ENCODE measurements at regions not wholly inside any gene's neighbourhood (a gene's known extent, or its start where the extent isn't known, plus 50 kb on each side); places are given as distances from the start of the nearest gene placed in this dataset.

GRCh38 chr6:119716668-119717270 lies 367.2 kb upstream of the MAN1A1 start (continued):
- TF ChIP-seq ZNF462 (CRISPR knock-in tag; IDR thresholded peaks at IDR 0.05), result no peak
- TF ChIP-seq POLR2AphosphoS5 (IDR thresholded peaks at IDR 0.05; ENCODE audit: low read depth), result no peak

DNA sequence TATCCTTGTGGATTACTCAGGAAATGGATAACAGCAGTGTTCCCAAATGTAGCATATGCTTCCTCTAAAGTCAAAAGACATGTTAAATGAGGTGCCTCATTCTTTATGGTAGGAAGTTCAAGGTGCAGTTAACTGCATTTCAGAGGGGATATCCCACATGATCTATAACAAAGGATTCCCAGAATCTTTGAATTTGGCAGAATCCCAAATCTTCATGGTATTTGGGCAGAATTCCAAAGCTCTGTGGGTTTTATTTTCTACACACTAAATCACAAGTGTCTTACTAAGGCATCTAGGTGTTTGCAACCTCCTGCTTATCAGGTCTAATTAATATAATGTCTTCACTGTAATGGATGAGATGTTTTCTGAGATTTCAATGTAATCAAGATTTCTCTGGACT lies 364.3 kb upstream of the MAN1A1 start:
- H3K4me1 Mint-ChIP-seq, result peaks cover 16% of the 10 kb centered on the region
- H3K36me3 Mint-ChIP-seq (ENCODE audit: low read depth), result no peaks in the 10 kb centered on the region
- Histone ChIP-seq H2AFZ (no peak overlapping the region), H3K4me3 (no peak overlapping the region), H3K4me1 (ENCODE audit: insufficient read depth) (0 out of 2 replicates have a peak, but pooled peaks cover 15% of the 10 kb centered on the region), H4K20me1 (replicated peaks; ENCODE audit: insufficient read depth) (no peaks in the 10 kb centered on the region), H3K9me2 (ENCODE audit: insufficient read depth) (peaks cover 30% of the 10 kb centered on the region; the same call in 1 of the 2 replicates), H3K79me2 (replicated peaks; ENCODE audit: insufficient read depth) (no peaks in the 10 kb centered on the region), H3K4me2 (no peak overlapping the region), H3K36me3 (ENCODE audit: insufficient read depth) (no peaks in the 10 kb centered on the region; the same call in 1 of the 2 replicates), H3K27me3 (ENCODE audit: insufficient read depth) (no peaks in the 10 kb centered on the region), H3K27ac (ENCODE audit: low read depth) (no peak overlapping the region), H3F3A (replicated peaks; ENCODE audit: low read depth) (no peaks in the 10 kb centered on the region)
- ATAC-seq (no peak), DNase-seq (ENCODE audit: low spot score) (no peak)
- H3K27me3 Mint-ChIP-seq (ENCODE audit: insufficient read depth, low read depth, poor library complexity), result no peaks in the 10 kb centered on the region
- no peaks in the 10 kb centered on the region for H3K9me3 Mint-ChIP-seq
- no peak for TF ChIP-seq ZNF331 (CRISPR knock-in tag; IDR thresholded peaks at IDR 0.05; ENCODE audit: low read depth)
- TF ChIP-seq JUNB (IDR thresholded peaks at IDR 0.05; ENCODE audit: unreplicated experiment), result no peak
- TF ChIP-seq EZH2phosphoT487 (IDR thresholded peaks at IDR 0.05; ENCODE audit: unreplicated experiment), result no peak
- no peak for TF ChIP-seq ZNF462 (CRISPR knock-in tag; IDR thresholded peaks at IDR 0.05)
- TF ChIP-seq CREB1 (CRISPR knock-in tag; IDR thresholded peaks at IDR 0.05; ENCODE audit: low read depth), result no peak
- no peak overlapping the region for H3K27ac Mint-ChIP-seq
- no peak overlapping the region for H3K4me3 Mint-ChIP-seq
